ENCODE measurements at regions not wholly inside any gene's neighbourhood (a gene's known extent, or its start where the extent isn't known, plus 50 kb on each side); places are given as distances from the start of the nearest gene placed in this dataset.

DNA sequence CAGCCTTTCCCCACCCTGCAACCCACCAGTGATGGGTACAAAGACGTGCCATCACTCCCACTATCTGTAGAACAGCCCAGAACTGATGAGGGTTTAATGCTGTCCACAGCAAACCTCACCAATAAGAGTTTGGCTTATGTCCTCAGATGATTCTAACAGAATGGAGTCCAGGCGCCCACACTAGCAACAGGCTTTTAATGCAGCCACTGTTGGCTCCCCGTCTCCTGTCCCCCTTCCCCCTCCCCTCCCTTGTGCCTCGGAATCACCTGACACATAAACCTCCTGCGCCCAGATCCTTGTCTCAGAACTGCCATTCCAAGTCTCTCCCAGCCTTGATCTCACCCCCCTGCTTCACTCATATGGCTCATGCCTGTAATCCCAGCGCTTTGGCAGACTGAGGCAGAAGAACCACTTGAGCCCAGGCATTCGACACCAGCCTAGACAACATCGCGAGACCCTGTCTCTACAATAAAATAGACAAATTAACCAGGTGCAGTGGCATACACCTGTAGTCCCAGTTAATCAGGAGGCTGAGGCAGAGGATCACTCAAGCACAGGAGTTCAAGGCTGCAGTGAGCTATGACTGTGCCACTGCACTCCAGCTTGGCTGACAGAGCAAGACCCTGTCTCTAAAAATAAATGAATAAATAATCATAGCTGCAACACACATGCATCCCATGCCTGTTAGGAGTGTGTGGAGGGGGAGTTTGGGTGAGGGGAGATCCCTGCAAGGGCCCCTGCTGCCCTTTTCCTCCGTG is 85.6 kb downstream of the SNX5 start:
- H3K9me3 ChIP-seq, result no peaks in the 10 kb centered on the region
- H3K4me1 ChIP-seq, result peaks cover 47% of the 10 kb centered on the region
- H4K20me1 ChIP-seq, result no peaks in the 10 kb centered on the region
- H3K4me2 ChIP-seq, result peak overlapping the region; percentile 39
- H3K4me3 ChIP-seq, result no peak overlapping the region
- no peaks in the 10 kb centered on the region for H3K36me3 ChIP-seq
- TF ChIP-seq Cebpa-rat (IDR thresholded peaks at IDR 0.05), result no peak
- no peaks in the 10 kb centered on the region for H3K27me3 ChIP-seq
- H3K9ac ChIP-seq, result no peak overlapping the region
- H3K27ac ChIP-seq, result no peak overlapping the region

DNA sequence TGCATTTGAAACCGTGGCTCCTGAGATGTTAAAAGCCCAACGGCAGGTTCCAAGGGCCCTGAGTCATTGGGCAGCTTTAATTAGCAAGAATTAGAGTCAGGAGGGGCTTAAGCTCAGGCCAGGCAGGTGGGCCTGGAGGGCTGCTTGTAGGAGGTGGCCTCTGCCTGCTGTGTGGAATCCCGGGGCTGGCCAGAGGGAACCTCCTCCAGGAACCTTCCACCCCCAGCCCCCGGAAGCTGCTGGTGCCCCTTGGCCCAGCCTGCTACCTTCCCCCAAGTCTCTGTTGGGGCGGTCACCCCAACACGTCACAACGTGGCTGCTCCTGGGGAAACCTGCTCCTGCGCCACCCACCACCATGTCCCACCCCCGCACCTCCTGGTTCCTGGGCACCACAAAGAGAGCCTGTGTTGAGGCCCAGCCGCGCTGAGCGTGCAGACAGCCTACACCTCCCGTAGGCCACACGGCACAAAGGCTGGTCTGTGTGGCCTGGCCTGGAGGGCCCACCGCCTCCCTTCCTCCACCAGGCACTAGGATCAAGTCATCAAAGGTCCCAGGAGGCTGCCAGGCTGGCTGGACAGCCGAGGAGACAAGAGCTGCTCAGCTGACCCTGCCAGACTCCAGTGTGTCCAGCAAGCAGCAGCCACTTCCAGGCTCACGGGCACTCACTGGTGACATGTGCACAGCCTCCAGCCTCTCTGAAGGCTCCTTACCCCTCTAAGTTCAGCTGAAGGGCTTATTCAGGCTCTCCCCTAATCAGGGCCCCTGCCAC is 86.3 kb downstream of the SNX5 start:
- Histone ChIP-seq H3K4me1 (peaks cover 52% of the 10 kb centered on the region), H3K9me3 (no peaks in the 10 kb centered on the region), H3K9ac (no peak overlapping the region), H3K4me2 (no peak overlapping the region), H3K36me3 (no peaks in the 10 kb centered on the region), H3K4me3 (no peak overlapping the region), H4K20me1 (no peaks in the 10 kb centered on the region), H3K27me3 (no peaks in the 10 kb centered on the region), H3K27ac (no peak overlapping the region)
- no peak for TF ChIP-seq Cebpa-rat (IDR thresholded peaks at IDR 0.05)

- Histone ChIP-seq H3K36me3 (no peaks in the 10 kb centered on the region), H3K9me3 (no peaks in the 10 kb centered on the region), H3K4me3 (no peak overlapping the region), H3K27ac (no peak overlapping the region), H3K4me1 (peaks cover 57% of the 10 kb centered on the region), H3K27me3 (no peaks in the 10 kb centered on the region), H4K20me1 (no peaks in the 10 kb centered on the region), H3K9ac (no peak overlapping the region), H3K4me2 (no peak overlapping the region)
- no peak for TF ChIP-seq Cebpa-rat (IDR thresholded peaks at IDR 0.05)
Observed at GRCh38 chr20:17881741-17882064, 86.9 kb downstream of the SNX5 start.

DNA sequence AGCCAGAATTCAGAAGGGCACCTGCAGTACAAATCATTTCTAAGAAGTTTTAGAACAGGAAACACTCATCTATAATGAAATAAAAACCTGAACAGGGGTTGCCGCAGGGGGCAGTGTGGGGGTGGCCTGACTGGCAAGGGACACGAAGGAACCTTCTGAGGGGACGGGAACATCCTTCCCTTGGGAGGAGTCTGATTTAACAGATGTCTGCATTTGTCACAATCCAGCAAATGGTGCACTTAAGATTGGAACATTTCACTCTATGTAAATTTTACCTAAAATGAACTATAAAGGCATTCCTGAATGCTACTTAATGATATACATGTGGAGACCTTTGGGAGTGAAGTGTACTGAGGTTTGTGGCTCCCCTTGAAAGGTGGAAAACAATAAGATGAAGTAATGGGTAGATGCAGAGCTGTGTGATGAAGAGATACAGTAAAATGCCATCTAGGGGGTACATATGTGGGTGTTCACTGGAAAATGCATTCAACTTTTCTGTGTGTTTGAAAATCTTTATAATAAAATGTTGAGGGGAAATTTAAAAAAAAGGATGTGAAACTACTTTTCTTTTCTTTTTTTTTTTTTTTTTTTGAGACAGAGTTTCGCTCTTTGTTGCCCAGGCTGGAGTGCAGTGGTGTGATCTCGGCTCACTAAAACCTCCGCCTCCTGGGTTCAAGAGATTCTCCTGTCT is 89.5 kb downstream of the SNX5 start:
- H3K4me1 ChIP-seq, result peaks cover 71% of the 10 kb centered on the region
- peak overlapping the region; percentile 74 for H3K4me2 ChIP-seq
- H3K27me3 ChIP-seq, result no peaks in the 10 kb centered on the region
- no peak for TF ChIP-seq Cebpa-rat (IDR thresholded peaks at IDR 0.05)
- H3K9me3 ChIP-seq, result no peaks in the 10 kb centered on the region
- H3K36me3 ChIP-seq, result no peaks in the 10 kb centered on the region
- H3K9ac ChIP-seq, result no peak overlapping the region
- H3K27ac ChIP-seq, result no peak overlapping the region
- H3K4me3 ChIP-seq, result no peak overlapping the region
- no peaks in the 10 kb centered on the region for H4K20me1 ChIP-seq

DNA sequence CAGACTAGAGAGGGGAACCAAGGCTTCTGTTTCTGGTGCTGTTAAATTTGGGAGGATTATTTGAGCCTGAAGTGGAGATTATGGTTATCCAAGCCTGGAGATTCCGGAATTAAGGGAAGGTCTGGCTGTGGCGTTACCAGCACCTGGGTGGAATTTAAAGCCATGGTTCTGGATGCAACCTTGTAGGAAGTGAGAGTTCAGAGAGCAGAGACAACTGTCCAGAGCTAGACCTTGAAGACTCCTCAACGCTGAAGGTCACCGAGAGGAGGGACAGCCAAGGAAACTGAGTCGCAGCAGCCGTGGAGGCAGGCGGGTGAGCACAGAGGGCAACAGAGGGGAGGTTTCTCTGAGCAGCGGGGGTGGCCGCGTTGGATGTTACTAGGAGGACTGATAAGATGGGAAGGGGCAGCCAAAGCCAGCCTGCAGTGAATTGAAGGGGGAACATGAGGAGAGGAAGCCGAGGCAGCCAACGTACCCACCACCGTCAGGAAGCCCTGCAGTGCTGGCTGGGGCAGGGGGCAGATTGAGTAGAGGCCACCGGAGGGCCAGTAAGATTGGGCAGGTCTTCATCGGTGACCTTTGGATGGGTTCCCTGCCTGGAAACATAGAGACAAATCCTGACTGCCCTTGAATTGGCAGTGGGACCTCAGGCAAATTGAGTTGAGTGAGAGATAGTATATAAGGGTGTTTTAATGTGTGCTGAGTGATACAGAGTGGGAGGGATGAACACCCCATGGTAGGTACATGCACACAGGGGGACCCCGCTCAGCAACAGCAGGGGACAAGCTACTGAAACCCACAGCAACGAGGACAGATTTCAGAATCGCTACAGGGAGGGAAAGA is 90.3 kb downstream of the SNX5 start:
- Histone ChIP-seq H3K27me3 (no peaks in the 10 kb centered on the region), H3K4me3 (no peak overlapping the region), H3K36me3 (no peaks in the 10 kb centered on the region), H3K4me2 (peak overlapping the region; percentile 74), H3K9me3 (no peaks in the 10 kb centered on the region), H3K9ac (no peak overlapping the region), H3K27ac (no peak overlapping the region), H3K4me1 (peaks cover 75% of the 10 kb centered on the region), H4K20me1 (no peaks in the 10 kb centered on the region)
- TF ChIP-seq Cebpa-rat (IDR thresholded peaks at IDR 0.05), result no peak

- Histone ChIP-seq H3K27ac (no peak overlapping the region), H3K4me2 (peak overlapping the region; percentile 63), H4K20me1 (no peaks in the 10 kb centered on the region), H3K4me1 (peaks cover 95% of the 10 kb centered on the region), H3K36me3 (no peaks in the 10 kb centered on the region), H3K9me3 (no peaks in the 10 kb centered on the region), H3K4me3 (no peak overlapping the region), H3K9ac (no peak overlapping the region), H3K27me3 (no peaks in the 10 kb centered on the region)
- TF ChIP-seq Cebpa-rat (IDR thresholded peaks at IDR 0.05), result no peak
Observed at GRCh38 chr20:17875981-17876385, 92.6 kb downstream of the SNX5 start.

GRCh38 chr20:17875106-17875980 is 93.3 kb downstream of the SNX5 start:
- TF ChIP-seq Cebpa-rat (IDR thresholded peaks at IDR 0.05), result no peak
- Histone ChIP-seq H3K9ac (no peak overlapping the region), H3K27me3 (no peaks in the 10 kb centered on the region), H3K4me1 (peaks cover 97% of the 10 kb centered on the region), H3K4me3 (no peak overlapping the region), H3K27ac (no peak overlapping the region), H3K36me3 (no peaks in the 10 kb centered on the region), H3K4me2 (peak overlapping the region; percentile 63), H4K20me1 (no peaks in the 10 kb centered on the region), H3K9me3 (no peaks in the 10 kb centered on the region)

GRCh38 chr20:17874271-17875105 is 94.1 kb downstream of the SNX5 start:
- H3K4me1 ChIP-seq, result peaks cover 97% of the 10 kb centered on the region
- no peak for TF ChIP-seq Cebpa-rat (IDR thresholded peaks at IDR 0.05)
- no peak overlapping the region for H3K4me3 ChIP-seq
- H3K9ac ChIP-seq, result 0 out of 2 replicates have a peak overlapping the region, but pooled peaks have one; percentile 9
- no peaks in the 10 kb centered on the region for H3K27me3 ChIP-seq
- no peaks in the 10 kb centered on the region for H3K36me3 ChIP-seq
- H4K20me1 ChIP-seq, result no peaks in the 10 kb centered on the region
- H3K4me2 ChIP-seq, result peak overlapping the region; percentile 63
- H3K9me3 ChIP-seq, result no peaks in the 10 kb centered on the region
- 0 out of 2 replicates have a peak overlapping the region, but pooled peaks have one; percentile 30 for H3K27ac ChIP-seq
